Mucosa of descending colon (tissue), 3 donors: ENCODE measurements at regions not wholly inside any gene's neighbourhood (a gene's known extent, or its start where the extent isn't known, plus 50 kb on each side); places are given as distances from the start of the nearest gene placed in this dataset.

ENCODE experiments used
- ATAC-seq: fragments of 200-7000 bp; cut with Tn5 transposase; one replicate; pipeline ENCODE4 v1.9.1; 2020; ENCODE audit warnings: mild to moderate bottlenecking, moderate library complexity
- DNase-seq, 3 donors: peaks; one replicate each; pipeline ENCODE4 v3.0.0-alpha.2; 2020
- H3K36me3 ChIP-seq: fragments of 200-600 bp; one replicate; pipeline ENCODE4 v1.8.0; 2021; ENCODE audit warnings: low read depth, mild to moderate bottlenecking
- H3K4me1 ChIP-seq: fragments of 200-600 bp; one replicate; pipeline ENCODE4 v1.8.0; 2021; ENCODE audit warnings: low read depth, mild to moderate bottlenecking
- H3K4me3 ChIP-seq: fragments of 200-600 bp; one replicate; pipeline ENCODE4 v1.8.0; 2021; ENCODE audit warnings: mild to moderate bottlenecking
- H3K9me3 ChIP-seq: fragments of 200-600 bp; one replicate; pipeline ENCODE4 v1.8.0; 2021; ENCODE audit warnings: mild to moderate bottlenecking
- CTCF ChIP-seq: fragments of 200-600 bp; IDR thresholded peaks from one replicate; pipeline ENCODE4 v1.8.0; 2022; ENCODE audit warnings: antibody characterized with exemption, mild to moderate bottlenecking
- intact Hi-C, 2 donors: fragments of 100-400 bp; cut with DNase I in 1 of 2; cut with micrococcal nuclease in 1 of 2; formaldehyde crosslinking; loops; one replicate each; pipeline versions ENCODE4 v1.11.0 to v1.11.1; 2022; cut with DNase I, micrococcal nuclease
- donor health status: DM: no; HTN: no; CAD: no; lungs with moderate emphysema.
- donor health status: DM: no; HTN: no; CAD: no.
- donor health status: DM: no; HTN: yes; CAD: no.

DNA sequence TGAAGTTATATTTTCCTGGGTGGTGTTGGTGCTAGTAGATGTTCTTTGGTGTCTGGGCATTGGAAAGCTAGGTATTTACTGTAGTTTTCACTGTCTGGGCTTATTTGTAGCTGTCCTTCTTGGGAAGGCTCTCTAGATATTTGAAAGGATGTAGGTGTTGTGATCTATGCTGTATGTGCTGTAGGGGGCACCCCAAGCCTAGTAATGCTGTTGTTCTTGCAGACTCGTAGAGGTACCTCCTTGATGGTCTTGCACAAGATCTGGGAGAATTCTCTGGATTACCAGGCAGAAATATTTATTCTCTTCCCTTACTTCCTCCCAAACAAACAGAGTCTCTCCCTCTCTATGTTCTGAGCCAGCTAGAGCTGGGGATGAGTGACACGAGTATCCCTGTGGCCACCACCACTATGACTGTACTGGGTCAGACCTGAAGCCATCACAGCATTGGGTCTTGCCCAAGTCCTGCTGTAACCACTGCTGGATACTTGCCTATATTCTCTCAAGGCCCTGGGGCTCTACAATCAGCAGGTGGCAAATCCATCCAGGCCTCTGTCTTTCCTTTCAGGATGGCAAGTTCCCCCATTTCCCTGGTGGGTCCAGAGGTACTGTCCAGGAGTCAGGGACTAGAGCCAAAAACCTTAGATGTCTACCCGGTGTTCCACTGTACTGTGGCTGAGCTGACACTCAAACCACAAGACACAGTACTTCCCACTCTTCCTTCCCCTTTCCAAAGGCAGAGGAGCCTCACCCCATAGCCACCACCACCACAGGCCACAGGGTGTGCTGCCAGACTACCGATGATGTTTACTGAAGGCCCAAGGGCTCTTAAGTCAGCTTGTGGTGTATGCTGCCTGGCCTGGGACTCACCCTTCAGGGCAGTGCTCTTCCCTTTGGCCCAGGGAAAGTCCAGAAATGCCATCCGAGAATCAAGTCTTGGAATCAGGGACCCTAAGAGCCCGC, 195.2 kb upstream of the DPPA4 start:
- intact Hi-C loops: no loop called here
- no peaks in the 10 kb centered on the region for H3K4me1 ChIP-seq
- H3K9me3 ChIP-seq: no peaks in the 10 kb centered on the region
- peak in 1 of 3 donors; percentile 71 for DNase-seq
- no peak overlapping the region for H3K4me3 ChIP-seq
- H3K36me3 ChIP-seq: no peaks in the 10 kb centered on the region
- no peak for TF ChIP-seq CTCF
- peak; percentile 54 for ATAC-seq

- no peak for DNase-seq
- Histone ChIP-seq H3K4me3 (no peak overlapping the region), H3K36me3 (no peaks in the 10 kb centered on the region), H3K9me3 (no peaks in the 10 kb centered on the region), H3K4me1 (no peaks in the 10 kb centered on the region)
- ATAC-seq: no peak
- intact Hi-C loops: no loop called here
- TF ChIP-seq CTCF: no peak
Observed at GRCh38 chr3:109545746-109546145, 208.4 kb upstream of the DPPA4 start.

- H3K4me1 ChIP-seq: no peaks in the 10 kb centered on the region
- no peak overlapping the region for H3K4me3 ChIP-seq
- DNase-seq (no peak), ATAC-seq (no peak)
- no peaks in the 10 kb centered on the region for H3K36me3 ChIP-seq
- no peak for TF ChIP-seq CTCF
- intact Hi-C loops: no loop called here
- H3K9me3 ChIP-seq: no peaks in the 10 kb centered on the region
Observed at GRCh38 chr3:109548192-109548938, 211.0 kb upstream of the DPPA4 start.

DNA sequence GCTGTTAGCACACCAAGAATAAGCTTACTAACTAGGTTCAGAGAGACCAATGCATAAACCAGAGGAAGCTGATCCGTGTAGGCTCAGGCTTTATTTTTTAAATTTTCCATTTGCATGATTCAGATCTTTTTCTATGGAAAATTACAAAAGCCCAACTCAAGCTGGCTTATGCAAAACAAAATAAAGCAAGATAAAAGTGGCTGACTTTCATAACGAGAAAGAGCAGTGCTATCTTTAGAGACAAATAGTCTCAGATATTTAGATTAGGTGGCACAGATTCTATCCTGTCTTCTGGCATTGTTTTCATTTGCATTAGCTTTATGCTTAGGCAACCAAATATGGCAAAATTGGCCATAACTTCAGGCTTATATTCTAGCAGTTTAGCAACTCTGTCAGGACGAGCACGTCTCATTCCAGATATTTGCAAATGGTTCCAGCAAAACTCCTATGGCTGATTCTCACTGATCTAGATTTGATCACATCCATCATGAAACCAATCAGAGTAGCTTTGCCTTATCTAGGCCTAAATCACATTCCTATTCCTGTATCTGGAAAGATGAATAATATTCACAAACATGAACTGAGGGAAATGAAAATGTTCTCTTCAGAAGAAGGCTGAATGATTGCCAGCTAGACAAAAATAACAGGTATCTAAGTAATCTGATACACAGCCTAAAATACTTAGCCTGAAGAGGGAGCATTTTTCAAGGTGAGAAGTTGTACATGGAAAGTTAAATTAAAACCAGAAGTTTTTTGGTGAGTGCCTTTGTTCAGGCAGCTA, 216.4 kb upstream of the DPPA4 start:
- TF ChIP-seq CTCF: no peak
- ATAC-seq (no peak), DNase-seq (no peak)
- no peaks in the 10 kb centered on the region for H3K4me1 ChIP-seq
- H3K36me3 ChIP-seq: no peaks in the 10 kb centered on the region
- no peak overlapping the region for H3K4me3 ChIP-seq
- intact Hi-C loops: no loop called here
- no peaks in the 10 kb centered on the region for H3K9me3 ChIP-seq

GRCh38 chr3:109559389-109559788, 222.0 kb upstream of the DPPA4 start:
- no peaks in the 10 kb centered on the region for H3K36me3 ChIP-seq
- no peaks in the 10 kb centered on the region for H3K4me1 ChIP-seq
- intact Hi-C loops: no loop called here
- H3K9me3 ChIP-seq: no peaks in the 10 kb centered on the region
- DNase-seq (no peak), ATAC-seq (no peak)
- H3K4me3 ChIP-seq: no peak overlapping the region
- no peak for TF ChIP-seq CTCF
